ENCODE measurements at regions not wholly inside any gene's neighbourhood (a gene's known extent, or its start where the extent isn't known, plus 50 kb on each side); places are given as distances from the start of the nearest gene placed in this dataset.

DNA sequence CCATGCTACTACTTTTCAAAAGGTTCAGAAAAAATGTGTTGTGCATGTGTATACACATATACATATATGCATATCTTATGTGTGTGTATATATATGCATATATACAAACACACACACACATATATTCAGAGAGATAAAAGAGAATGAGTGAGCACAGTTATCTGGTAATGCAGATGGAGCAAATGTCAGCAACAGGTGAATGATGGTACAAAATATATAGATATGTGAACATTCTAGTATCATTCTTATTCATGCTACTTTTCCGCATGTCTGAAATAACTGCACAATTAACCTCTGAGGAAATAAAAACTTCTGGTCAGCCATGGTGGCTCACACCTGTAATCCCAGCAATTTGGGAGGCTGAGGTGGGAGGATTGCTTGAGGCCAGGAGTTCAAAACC is 222.6 kb upstream of the NANOGP8 start:
- TF ChIP-seq POLR2AphosphoS5 (IDR thresholded peaks at IDR 0.05): no peak
- TF ChIP-seq, protein P1, sequence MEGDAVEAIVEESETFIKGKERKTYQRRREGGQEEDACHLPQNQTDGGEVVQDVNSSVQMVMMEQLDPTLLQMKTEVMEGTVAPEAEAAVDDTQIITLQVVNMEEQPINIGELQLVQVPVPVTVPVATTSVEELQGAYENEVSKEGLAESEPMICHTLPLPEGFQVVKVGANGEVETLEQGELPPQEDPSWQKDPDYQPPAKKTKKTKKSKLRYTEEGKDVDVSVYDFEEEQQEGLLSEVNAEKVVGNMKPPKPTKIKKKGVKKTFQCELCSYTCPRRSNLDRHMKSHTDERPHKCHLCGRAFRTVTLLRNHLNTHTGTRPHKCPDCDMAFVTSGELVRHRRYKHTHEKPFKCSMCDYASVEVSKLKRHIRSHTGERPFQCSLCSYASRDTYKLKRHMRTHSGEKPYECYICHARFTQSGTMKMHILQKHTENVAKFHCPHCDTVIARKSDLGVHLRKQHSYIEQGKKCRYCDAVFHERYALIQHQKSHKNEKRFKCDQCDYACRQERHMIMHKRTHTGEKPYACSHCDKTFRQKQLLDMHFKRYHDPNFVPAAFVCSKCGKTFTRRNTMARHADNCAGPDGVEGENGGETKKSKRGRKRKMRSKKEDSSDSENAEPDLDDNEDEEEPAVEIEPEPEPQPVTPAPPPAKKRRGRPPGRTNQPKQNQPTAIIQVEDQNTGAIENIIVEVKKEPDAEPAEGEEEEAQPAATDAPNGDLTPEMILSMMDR (IDR thresholded peaks at IDR 0.05): no peak
- no peak for TF ChIP-seq POLR2A (IDR thresholded peaks at IDR 0.05)
- TF ChIP-seq EP300 (IDR thresholded peaks at IDR 0.05): no peak

Measured in upper lobe of left lung (tissue), 4 donors.